CD1c-positive myeloid dendritic cell (primary cell): ENCODE measurements at regions not wholly inside any gene's neighbourhood (a gene's known extent, or its start where the extent isn't known, plus 50 kb on each side); places are given as distances from the start of the nearest gene placed in this dataset.

Experiments
- DNase-seq: peaks from one replicate; pipeline ENCODE4 v3.0.0-alpha.2; 2016; ENCODE audit errors: extremely low spot score

GRCh38 chr13:59103004-59103768 is 1060.5 kb downstream of the DIAPH3 start:
- DNase-seq: no peak

GRCh38 chr13:59111751-59112171 is 1052.0 kb downstream of the DIAPH3 start:
- DNase-seq: no peak

GRCh38 chr13:59112221-59112718 is 1051.5 kb downstream of the DIAPH3 start:
- no peak for DNase-seq

GRCh38 chr13:59119475-59119874 is 1044.3 kb downstream of the DIAPH3 start:
- DNase-seq: no peak

GRCh38 chr13:59120297-59120843 is 1043.4 kb downstream of the DIAPH3 start:
- DNase-seq: no peak

- DNase-seq: no peak
Observed at GRCh38 chr13:59121507-59121906, 1042.2 kb downstream of the DIAPH3 start.

GRCh38 chr13:59126474-59126873 is 1037.3 kb downstream of the DIAPH3 start:
- DNase-seq: no peak

GRCh38 chr13:59133903-59134302 is 1029.8 kb downstream of the DIAPH3 start:
- no peak for DNase-seq

GRCh38 chr13:59144700-59145099 is 1019.0 kb downstream of the DIAPH3 start:
- DNase-seq: no peak

- no peak for DNase-seq
Observed at GRCh38 chr13:59145381-59145780, 1018.3 kb downstream of the DIAPH3 start.

GRCh38 chr13:59157181-59157580 is 1006.5 kb downstream of the DIAPH3 start:
- no peak for DNase-seq

GRCh38 chr13:59166174-59166573 is 997.6 kb downstream of the DIAPH3 start:
- no peak for DNase-seq

- DNase-seq: no peak
Observed at GRCh38 chr13:59172076-59172475, 991.7 kb downstream of the DIAPH3 start.

GRCh38 chr13:59176775-59177174 is 987.0 kb downstream of the DIAPH3 start:
- DNase-seq: no peak

- no peak for DNase-seq
Observed at GRCh38 chr13:59178344-59178743, 985.4 kb downstream of the DIAPH3 start.

GRCh38 chr13:59182241-59182640 is 981.5 kb downstream of the DIAPH3 start:
- no peak for DNase-seq

GRCh38 chr13:59197397-59197796 is 966.3 kb downstream of the DIAPH3 start:
- DNase-seq: no peak

- no peak for DNase-seq
Observed at GRCh38 chr13:59201841-59202240, 961.9 kb downstream of the DIAPH3 start.

- DNase-seq: no peak
Observed at GRCh38 chr13:59203855-59204254, 959.9 kb downstream of the DIAPH3 start.

- no peak for DNase-seq
Observed at GRCh38 chr13:59205501-59205900, 958.2 kb downstream of the DIAPH3 start.

GRCh38 chr13:59208405-59209195 is 955.1 kb downstream of the DIAPH3 start:
- no peak for DNase-seq

- no peak for DNase-seq
Observed at GRCh38 chr13:59210543-59210942, 953.2 kb downstream of the DIAPH3 start.

- DNase-seq: no peak
Observed at GRCh38 chr13:59211606-59212005, 952.1 kb downstream of the DIAPH3 start.
